T follicular helper cell (primary cell): ENCODE measurements at regions not wholly inside any gene's neighbourhood (a gene's known extent, or its start where the extent isn't known, plus 50 kb on each side); places are given as distances from the start of the nearest gene placed in this dataset.

Experiments
- DNase-seq: peaks from one replicate; pipeline ENCODE4 v3.0.0-alpha.2; 2020; ENCODE audit warnings: low read depth

GRCh38 chr11:35077709-35078469 lies 61.1 kb upstream of the CD44 start:
- peak; percentile 41 for DNase-seq

- DNase-seq, result no peak
Observed at GRCh38 chr11:35078470-35078735, 60.6 kb upstream of the CD44 start.

GRCh38 chr11:35079611-35080010 lies 59.4 kb upstream of the CD44 start:
- no peak for DNase-seq

GRCh38 chr11:35082321-35083180 lies 56.4 kb upstream of the CD44 start:
- peak; percentile 80 for DNase-seq

GRCh38 chr11:35083181-35083430 lies 55.9 kb upstream of the CD44 start:
- DNase-seq, result no peak

GRCh38 chr11:35083431-35084238 lies 55.3 kb upstream of the CD44 start:
- DNase-seq, result peak; percentile 68

- no peak for DNase-seq
Observed at GRCh38 chr11:35084817-35085440, 54.0 kb upstream of the CD44 start.

GRCh38 chr11:35085531-35086165 lies 53.3 kb upstream of the CD44 start:
- DNase-seq, result no peak

- DNase-seq, result no peak
Observed at GRCh38 chr11:35087648-35088047, 51.3 kb upstream of the CD44 start.

- no peak for DNase-seq
Observed at GRCh38 chr11:35088226-35088625, 50.7 kb upstream of the CD44 start.

GRCh38 chr11:35088676-35089075 lies 50.3 kb upstream of the CD44 start:
- DNase-seq, result no peak
